ENCODE measurements at regions not wholly inside any gene's neighbourhood (a gene's known extent, or its start where the extent isn't known, plus 50 kb on each side); places are given as distances from the start of the nearest gene placed in this dataset.

DNA sequence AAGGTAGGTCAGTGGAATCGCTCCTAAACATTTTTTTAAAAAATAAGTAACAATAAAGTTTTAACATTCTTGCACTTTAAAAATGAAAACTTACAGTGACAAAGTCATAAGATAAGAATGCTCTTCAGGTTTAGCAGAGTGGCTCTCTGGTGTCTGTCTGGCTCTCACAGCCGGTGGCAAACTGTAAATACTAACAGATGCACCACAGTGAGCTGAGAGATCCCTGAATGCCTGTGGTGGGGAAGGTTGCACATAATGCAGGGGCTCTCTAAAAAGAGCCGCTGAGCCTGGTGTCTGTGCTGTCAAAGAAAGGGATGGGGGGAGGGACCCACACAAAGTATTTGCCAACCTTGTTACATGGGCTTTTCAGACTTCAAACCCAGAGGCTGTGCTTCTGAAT lies 498.3 kb downstream of the CCSER2 start:
- TF ChIP-seq, protein P1, sequence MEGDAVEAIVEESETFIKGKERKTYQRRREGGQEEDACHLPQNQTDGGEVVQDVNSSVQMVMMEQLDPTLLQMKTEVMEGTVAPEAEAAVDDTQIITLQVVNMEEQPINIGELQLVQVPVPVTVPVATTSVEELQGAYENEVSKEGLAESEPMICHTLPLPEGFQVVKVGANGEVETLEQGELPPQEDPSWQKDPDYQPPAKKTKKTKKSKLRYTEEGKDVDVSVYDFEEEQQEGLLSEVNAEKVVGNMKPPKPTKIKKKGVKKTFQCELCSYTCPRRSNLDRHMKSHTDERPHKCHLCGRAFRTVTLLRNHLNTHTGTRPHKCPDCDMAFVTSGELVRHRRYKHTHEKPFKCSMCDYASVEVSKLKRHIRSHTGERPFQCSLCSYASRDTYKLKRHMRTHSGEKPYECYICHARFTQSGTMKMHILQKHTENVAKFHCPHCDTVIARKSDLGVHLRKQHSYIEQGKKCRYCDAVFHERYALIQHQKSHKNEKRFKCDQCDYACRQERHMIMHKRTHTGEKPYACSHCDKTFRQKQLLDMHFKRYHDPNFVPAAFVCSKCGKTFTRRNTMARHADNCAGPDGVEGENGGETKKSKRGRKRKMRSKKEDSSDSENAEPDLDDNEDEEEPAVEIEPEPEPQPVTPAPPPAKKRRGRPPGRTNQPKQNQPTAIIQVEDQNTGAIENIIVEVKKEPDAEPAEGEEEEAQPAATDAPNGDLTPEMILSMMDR (IDR thresholded peaks at IDR 0.05), result no peak
- TF ChIP-seq POLR2A (IDR thresholded peaks at IDR 0.05), result no peak
